ENCODE measurements at regions not wholly inside any gene's neighbourhood (a gene's known extent, or its start where the extent isn't known, plus 50 kb on each side); places are given as distances from the start of the nearest gene placed in this dataset.

GRCh38 chr13:83077499-83077898, 804.8 kb downstream of the SLITRK1 start:
- no peak overlapping the region for H3K27ac ChIP-seq (ENCODE audit: control insufficient read depth, insufficient read depth)
- ChIA-PET RAD21 (ENCODE audit: unreplicated experiment) (no interaction called here), POLR2A (no interaction called here), CTCF (no interaction called here), SMC1A (ENCODE audit: uncharacterized antibody, unreplicated experiment) (no interaction called here)
- in situ Hi-C loops (cut with MboI) (no loop called here), intact Hi-C loops (cut with micrococcal nuclease; ENCODE audit: unreplicated experiment) (no loop called here)
- BruUV-seq (replicated peaks) = no TSS peak
- FAIRE-seq (no peak), DNase-seq (ENCODE audit: low read depth, low spot score) (no peak), ATAC-seq (no peak)
- no peaks in the 10 kb centered on the region for H3K36me3 ChIP-seq (ENCODE audit: control insufficient read depth in 2 of 2, insufficient read depth in 2 of 2, low read length in 1 of 2)
- no peaks in the 10 kb centered on the region for H3K4me1 ChIP-seq (ENCODE audit: control insufficient read depth, insufficient read depth, low read length)
- no peaks in the 10 kb centered on the region for H4K20me1 ChIP-seq (ENCODE audit: control insufficient read depth, insufficient read depth)
- no peak for TF ChIP-seq ZNF24 (IDR thresholded peaks at IDR 0.05)
- no peak for TF ChIP-seq ZZZ3 (IDR thresholded peaks at IDR 0.05; ENCODE audit: control insufficient read depth, insufficient read length, low read depth)
- no peak for TF ChIP-seq SIN3A (IDR thresholded peaks at IDR 0.05; ENCODE audit: low read depth, low read length)
- TF ChIP-seq GABPA (IDR thresholded peaks at IDR 0.05; ENCODE audit: low read depth) = no peak
- TF ChIP-seq CTCF (IDR thresholded peaks at IDR 0.05 in 2 of 3, conservative IDR thresholded peaks at IDR 0.05 in 1 of 3; ENCODE audit: control insufficient read depth in 2 of 3, extremely low read depth in 1 of 3, insufficient read depth in 1 of 3, low read depth in 3 of 3, low read length in 3 of 3) = no peak
- TF ChIP-seq BACH1 (IDR thresholded peaks at IDR 0.05; ENCODE audit: borderline replicate concordance) = no peak
- no peak for TF ChIP-seq MAX (IDR thresholded peaks at IDR 0.05; ENCODE audit: low read depth, low read length)
- TF ChIP-seq NFIC (IDR thresholded peaks at IDR 0.05; ENCODE audit: low read depth, low read length) = no peak
- no peak for TF ChIP-seq RAD21 (IDR thresholded peaks at IDR 0.05; ENCODE audit: insufficient read depth, low read depth, low read length)
- TF ChIP-seq MTA2 (IDR thresholded peaks at IDR 0.05; ENCODE audit: low read depth) = no peak
- no peak for TF ChIP-seq MLLT1 (IDR thresholded peaks at IDR 0.05)
- no peak for TF ChIP-seq JUNB (IDR thresholded peaks at IDR 0.05)
- TF ChIP-seq FOS (IDR thresholded peaks at IDR 0.05; ENCODE audit: borderline replicate concordance, extremely low read depth, insufficient read length) = no peak
- no peak for TF ChIP-seq IKZF1 (conservative IDR thresholded peaks at IDR 0.05)
- no peak for TF ChIP-seq REST (IDR thresholded peaks at IDR 0.05; ENCODE audit: low read depth, low read length)
- TF ChIP-seq SMAD1 (IDR thresholded peaks at IDR 0.05; ENCODE audit: low read depth, partially characterized antibody) = no peak
- TF ChIP-seq SRF (IDR thresholded peaks at IDR 0.05; ENCODE audit: low read depth in 2 of 2, low read length in 2 of 2) = no peak
- no peak for TF ChIP-seq SIX5 (IDR thresholded peaks at IDR 0.05; ENCODE audit: low read depth, low read length, severe bottlenecking)
- no peak for TF ChIP-seq TBL1XR1 (IDR thresholded peaks at IDR 0.05; ENCODE audit: low read depth, low read length)
- no peaks in the 10 kb centered on the region for H3K27me3 ChIP-seq (replicated peaks in 1 of 2; ENCODE audit: control insufficient read depth in 2 of 2, insufficient read depth in 2 of 2, low read length in 1 of 2)
- H3K9me3 ChIP-seq (replicated peaks; ENCODE audit: control insufficient read depth, insufficient read depth, low read length) = no peaks in the 10 kb centered on the region
- no peak overlapping the region for H2AFZ ChIP-seq (ENCODE audit: control insufficient read depth, low read depth, low read length)
- no peak overlapping the region for H3K4me3 ChIP-seq
- H3K79me2 ChIP-seq (ENCODE audit: control insufficient read depth, insufficient read depth, low read length) = no peaks in the 10 kb centered on the region
- no peak overlapping the region for H3K4me2 ChIP-seq (ENCODE audit: control insufficient read depth, insufficient read depth)
- no peak overlapping the region for H3K9ac ChIP-seq (ENCODE audit: control insufficient read depth, insufficient read depth, low read length)
- 15% methylated on average over 2 of the region's 2 CpGs for WGBS (ENCODE audit: insufficient coverage, insufficient replicate concordance, low lambda C conversion rate, missing lambda C conversion rate)

All from GM12878 (cell line).